ENCODE measurements at regions not wholly inside any gene's neighbourhood (a gene's known extent, or its start where the extent isn't known, plus 50 kb on each side); places are given as distances from the start of the nearest gene placed in this dataset.

GRCh38 chr5:56740868-56741267 is 74.5 kb upstream of the MAP3K1 start:
- Mint-ChIP-seq H3K4me1 (peaks cover 24 to 29% (median 24%) of the 10 kb centered on the region in 3 donors), H3K9me3 (no peaks in the 10 kb centered on the region), H3K4me3 (no peak overlapping the region), H3K27me3 (no peaks in the 10 kb centered on the region), H3K27ac (no peak overlapping the region), H3K36me3 (no peaks in the 10 kb centered on the region)
- ATAC-seq (replicated peaks in 1 of 4) = no peak
- Histone ChIP-seq H3K27me3 (replicated peaks in 1 of 2; ENCODE audit: control insufficient read depth in 2 of 2, extremely low read depth in 1 of 2, insufficient read depth in 2 of 2, low read length in 1 of 2) (no peaks in the 10 kb centered on the region), H3K4me1 (ENCODE audit: control insufficient read depth in 1 of 2, extremely low read depth in 1 of 2, insufficient read depth in 2 of 2, low read length in 2 of 2) (peaks cover 14 to 24% of the 10 kb centered on the region in 2 experiments), H3K4me3 (ENCODE audit: control insufficient read depth in 1 of 2, extremely low read depth in 1 of 2, low read length in 1 of 2) (no peak overlapping the region), H3K9me3 (no peaks in the 10 kb centered on the region), H3K36me3 (ENCODE audit: control insufficient read depth in 2 of 2, extremely low read depth in 1 of 2, insufficient read depth in 1 of 2, low read length in 1 of 2) (no peaks in the 10 kb centered on the region), H3K27ac (ENCODE audit: low read length) (no peak overlapping the region)
- ChIA-PET POLR2A (no interaction called here), CTCF (no interaction called here)
- WGBS (ENCODE audit: insufficient coverage) = 100% methylated on average over 1 of the region's 4 CpGs
- DNase-seq = no peak

DNA sequence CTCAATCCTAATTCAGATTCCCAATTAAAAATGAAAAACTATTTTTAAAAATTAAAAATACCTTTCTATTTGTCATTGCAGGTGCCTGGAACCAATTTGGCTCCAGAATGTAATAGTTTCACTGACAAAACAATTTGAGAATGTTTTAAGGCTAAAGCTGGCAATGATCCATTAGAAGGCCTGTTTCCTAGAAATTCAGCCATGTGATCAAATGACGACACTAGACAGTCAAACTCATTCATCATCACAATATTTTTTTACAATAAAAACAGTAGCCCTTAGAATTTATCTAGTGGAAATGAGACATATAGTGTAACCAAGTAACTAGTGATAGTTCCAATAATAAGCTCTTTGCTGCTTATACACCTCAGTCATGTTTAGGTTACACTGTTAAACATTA is 75.4 kb upstream of the MAP3K1 start:
- H3K4me3 Mint-ChIP-seq = no peak overlapping the region
- no CpG with 5 or more reads among the region's 1 CpG for WGBS (ENCODE audit: insufficient coverage)
- Histone ChIP-seq H3K4me3 (ENCODE audit: control insufficient read depth in 1 of 2, extremely low read depth in 1 of 2, low read length in 1 of 2) (no peak overlapping the region), H3K4me1 (ENCODE audit: control insufficient read depth in 1 of 2, extremely low read depth in 1 of 2, insufficient read depth in 2 of 2, low read length in 2 of 2) (peaks cover 22 to 33% of the 10 kb centered on the region in 2 experiments), H3K9me3 (no peaks in the 10 kb centered on the region), H3K36me3 (ENCODE audit: control insufficient read depth in 2 of 2, extremely low read depth in 1 of 2, insufficient read depth in 1 of 2, low read length in 1 of 2) (no peaks in the 10 kb centered on the region), H3K27me3 (replicated peaks in 1 of 2; ENCODE audit: control insufficient read depth in 2 of 2, extremely low read depth in 1 of 2, insufficient read depth in 2 of 2, low read length in 1 of 2) (no peaks in the 10 kb centered on the region), H3K27ac (ENCODE audit: low read length) (no peak overlapping the region)
- H3K27ac Mint-ChIP-seq = no peak overlapping the region
- H3K4me1 Mint-ChIP-seq = peaks cover 31 to 38% (median 32%) of the 10 kb centered on the region in 3 donors
- ATAC-seq (replicated peaks in 1 of 4) (no peak), DNase-seq (no peak)
- H3K36me3 Mint-ChIP-seq = no peaks in the 10 kb centered on the region
- H3K9me3 Mint-ChIP-seq = no peaks in the 10 kb centered on the region
- ChIA-PET CTCF (interaction anchor here in 1 of 2 donors (0.6 kb wide), 2 partner anchors 330 to 413 kb away, joined by 3 to 6 read pairs; no protein-coding TSS in a partner anchor), POLR2A (no interaction called here)
- H3K27me3 Mint-ChIP-seq = no peaks in the 10 kb centered on the region

GRCh38 chr5:56737951-56738606 is 77.3 kb upstream of the MAP3K1 start:
- H3K9me3 ChIP-seq = no peaks in the 10 kb centered on the region
- no peak overlapping the region for H3K4me3 ChIP-seq (ENCODE audit: control insufficient read depth in 1 of 2, extremely low read depth in 1 of 2, low read length in 1 of 2)
- CTCF ChIA-PET = no interaction called here
- peaks cover 26 to 48% of the 10 kb centered on the region in 2 experiments for H3K4me1 ChIP-seq (ENCODE audit: control insufficient read depth in 1 of 2, extremely low read depth in 1 of 2, insufficient read depth in 2 of 2, low read length in 2 of 2)
- POLR2A ChIA-PET = interaction anchor here in 1 of 2 donors (0.6 kb wide), 1 partner anchor 52 kb away, joined by 4 read pairs; no protein-coding TSS in a partner anchor
- 50% methylated on average over 1 of the region's 6 CpGs for WGBS (ENCODE audit: insufficient coverage)
- no peaks in the 10 kb centered on the region for H3K27me3 ChIP-seq (replicated peaks in 1 of 2; ENCODE audit: control insufficient read depth in 2 of 2, extremely low read depth in 1 of 2, insufficient read depth in 2 of 2, low read length in 1 of 2)
- H3K27me3 Mint-ChIP-seq = no peaks in the 10 kb centered on the region
- no peak overlapping the region for H3K4me3 Mint-ChIP-seq
- DNase-seq (no peak), ATAC-seq (replicated peaks in 1 of 4) (no peak)
- no peaks in the 10 kb centered on the region for H3K36me3 Mint-ChIP-seq
- H3K36me3 ChIP-seq (ENCODE audit: control insufficient read depth in 2 of 2, extremely low read depth in 1 of 2, insufficient read depth in 1 of 2, low read length in 1 of 2) = no peaks in the 10 kb centered on the region
- peaks cover 47 to 54% (median 50%) of the 10 kb centered on the region in 3 donors for H3K4me1 Mint-ChIP-seq
- H3K27ac Mint-ChIP-seq = peak overlapping the region; percentile 67 to 74
- H3K9me3 Mint-ChIP-seq = no peaks in the 10 kb centered on the region
- peak overlapping the region; percentile 59 for H3K27ac ChIP-seq (ENCODE audit: low read length)

GRCh38 chr5:56737002-56737621 is 78.2 kb upstream of the MAP3K1 start:
- Mint-ChIP-seq H3K36me3 (no peaks in the 10 kb centered on the region), H3K4me3 (peak overlapping the region in 2 of 3 donors; percentile 13 to 60), H3K9me3 (no peaks in the 10 kb centered on the region), H3K27me3 (no peaks in the 10 kb centered on the region), H3K4me1 (peaks cover 50 to 64% (median 55%) of the 10 kb centered on the region in 3 donors), H3K27ac (peak overlapping the region; percentile 90 to 92)
- Histone ChIP-seq H3K9me3 (no peaks in the 10 kb centered on the region), H3K36me3 (ENCODE audit: control insufficient read depth in 2 of 2, extremely low read depth in 1 of 2, insufficient read depth in 1 of 2, low read length in 1 of 2) (no peaks in the 10 kb centered on the region), H3K4me1 (ENCODE audit: control insufficient read depth in 1 of 2, extremely low read depth in 1 of 2, insufficient read depth in 2 of 2, low read length in 2 of 2) (peaks cover 26 to 52% of the 10 kb centered on the region in 2 experiments), H3K4me3 (ENCODE audit: control insufficient read depth in 1 of 2, extremely low read depth in 1 of 2, low read length in 1 of 2) (no peak overlapping the region), H3K27me3 (replicated peaks in 1 of 2; ENCODE audit: control insufficient read depth in 2 of 2, extremely low read depth in 1 of 2, insufficient read depth in 2 of 2, low read length in 1 of 2) (no peaks in the 10 kb centered on the region), H3K27ac (ENCODE audit: low read length) (peak overlapping the region; percentile 59)
- DNase-seq (peak in 9 of 35 experiments; percentile 2 to 27 (median 10)), ATAC-seq (replicated peaks in 1 of 4) (peak; percentile 43 to 63 (median 61))
- no CpG with 5 or more reads among the region's 5 CpGs for WGBS (ENCODE audit: insufficient coverage)
- ChIA-PET CTCF (interaction anchor here (0.5 to 0.9 kb wide), 2 partner anchors 18 to 1565 kb away, joined by 4 to 5 read pairs; no protein-coding TSS in a partner anchor), POLR2A (interaction anchor here in 1 of 2 donors (0.8 kb wide), 1 partner anchor 19 kb away, joined by 4 read pairs; no protein-coding TSS in a partner anchor)

GRCh38 chr5:56735849-56736641 is 79.3 kb upstream of the MAP3K1 start:
- peak in 14 of 35 experiments; percentile 1 to 36 (median 10) for DNase-seq
- CTCF ChIA-PET = interaction anchor here (0.6 to 0.7 kb wide), 3 partner anchors 12 to 977 kb away, joined by 3 to 4 read pairs (median 3); no protein-coding TSS in a partner anchor

DNA sequence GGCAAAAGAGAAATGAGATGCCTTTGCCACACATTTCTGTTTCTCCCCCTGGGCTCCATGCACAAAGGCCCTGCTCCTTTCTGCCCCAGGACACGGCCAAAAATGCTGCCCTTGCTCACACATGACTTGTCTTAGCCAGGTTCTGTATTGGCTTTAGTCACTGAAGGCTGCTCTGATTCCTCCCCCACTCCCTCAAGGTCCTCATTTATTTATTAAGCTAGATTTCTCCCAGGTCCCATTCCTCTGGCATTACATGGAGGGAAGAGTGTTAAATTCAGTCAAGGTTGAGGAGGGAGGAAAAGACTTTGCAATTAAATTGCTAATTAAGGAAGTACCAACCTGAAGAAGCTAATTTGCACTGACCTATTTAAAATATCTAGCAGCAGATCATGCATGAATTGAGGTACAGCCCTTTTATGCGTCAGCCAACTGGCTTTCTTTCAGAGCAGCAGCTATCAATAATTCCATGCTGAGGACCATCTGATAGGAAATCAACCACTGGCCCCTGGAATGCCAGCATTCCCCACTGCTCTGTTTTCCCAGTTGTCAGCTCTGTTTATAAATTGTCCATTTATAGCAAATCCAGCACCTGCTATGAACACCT is 81.2 kb upstream of the MAP3K1 start:
- Histone ChIP-seq H3K4me3 (ENCODE audit: control insufficient read depth in 1 of 2, extremely low read depth in 1 of 2, low read length in 1 of 2) (no peak overlapping the region), H3K27ac (ENCODE audit: low read length) (no peak overlapping the region), H3K4me1 (ENCODE audit: control insufficient read depth in 1 of 2, extremely low read depth in 1 of 2, insufficient read depth in 2 of 2, low read length in 2 of 2) (peaks cover 26 to 59% of the 10 kb centered on the region in 2 experiments), H3K27me3 (replicated peaks in 1 of 2; ENCODE audit: control insufficient read depth in 2 of 2, extremely low read depth in 1 of 2, insufficient read depth in 2 of 2, low read length in 1 of 2) (no peaks in the 10 kb centered on the region), H3K36me3 (ENCODE audit: control insufficient read depth in 2 of 2, extremely low read depth in 1 of 2, insufficient read depth in 1 of 2, low read length in 1 of 2) (no peaks in the 10 kb centered on the region), H3K9me3 (no peaks in the 10 kb centered on the region)
- Mint-ChIP-seq H3K4me3 (no peak overlapping the region), H3K4me1 (peaks cover 55 to 74% (median 55%) of the 10 kb centered on the region in 3 donors), H3K27ac (peak overlapping the region; percentile 13 to 75), H3K36me3 (peaks cover 2% of the 10 kb centered on the region), H3K9me3 (peaks cover 0 to 3% (median 0%) of the 10 kb centered on the region in 3 donors), H3K27me3 (no peaks in the 10 kb centered on the region)
- CTCF ChIA-PET = no interaction called here
- DNase-seq = no peak
- no peak for ATAC-seq (replicated peaks in 1 of 4)
- POLR2A ChIA-PET = no interaction called here
- 83% methylated on average over 2 of the region's 2 CpGs for WGBS (ENCODE audit: insufficient coverage)

More at GRCh38 chr5:56735849-56736641, 79.3 kb upstream of the MAP3K1 start:
- peak overlapping the region; percentile 2 to 60 (median 5) for H3K4me3 Mint-ChIP-seq
- H3K36me3 Mint-ChIP-seq = peaks cover 1% of the 10 kb centered on the region
- Histone ChIP-seq H3K27ac (ENCODE audit: low read length) (peak overlapping the region; percentile 59), H3K9me3 (no peaks in the 10 kb centered on the region), H3K36me3 (ENCODE audit: control insufficient read depth in 2 of 2, extremely low read depth in 1 of 2, insufficient read depth in 1 of 2, low read length in 1 of 2) (no peaks in the 10 kb centered on the region), H3K4me3 (ENCODE audit: control insufficient read depth in 1 of 2, extremely low read depth in 1 of 2, low read length in 1 of 2) (peak overlapping the region in 1 of 2 donors; percentile 47), H3K27me3 (replicated peaks in 1 of 2; ENCODE audit: control insufficient read depth in 2 of 2, extremely low read depth in 1 of 2, insufficient read depth in 2 of 2, low read length in 1 of 2) (no peaks in the 10 kb centered on the region), H3K4me1 (ENCODE audit: control insufficient read depth in 1 of 2, extremely low read depth in 1 of 2, insufficient read depth in 2 of 2, low read length in 2 of 2) (peaks cover 26 to 55% of the 10 kb centered on the region in 2 experiments)
- ATAC-seq (replicated peaks in 1 of 4) = peak; percentile 54 to 73 (median 66)
- POLR2A ChIA-PET = no interaction called here
- WGBS (ENCODE audit: insufficient coverage) = 9% methylated on average over 7 of the region's 9 CpGs
- H3K4me1 Mint-ChIP-seq = peaks cover 50 to 67% (median 55%) of the 10 kb centered on the region in 3 donors
- H3K9me3 Mint-ChIP-seq = peaks cover 0 to 2% (median 0%) of the 10 kb centered on the region in 3 donors
- H3K27me3 Mint-ChIP-seq = no peaks in the 10 kb centered on the region
- H3K27ac Mint-ChIP-seq = peak overlapping the region; percentile 90 to 92
